Ectodermal cell (in vitro differentiated cells): ENCODE measurements at regions not wholly inside any gene's neighbourhood (a gene's known extent, or its start where the extent isn't known, plus 50 kb on each side); places are given as distances from the start of the nearest gene placed in this dataset.

Source experiments
- H3K27ac ChIP-seq: 2 replicates; pipeline ENCODE4 v1.7.0; 2013; ENCODE audit warnings: mild to moderate bottlenecking, low read depth, low read length; ENCODE audit not compliant: insufficient read depth, poor library complexity, severe bottlenecking
- H3K27me3 ChIP-seq: 2 replicates; pipeline ENCODE4 v1.7.0; 2013; ENCODE audit warnings: mild to moderate bottlenecking, low read length; ENCODE audit not compliant: insufficient read depth, control insufficient read depth, poor library complexity, severe bottlenecking
- H3K36me3 ChIP-seq: one replicate; pipeline ENCODE4 v1.7.0; 2013; ENCODE audit warnings: low read length; ENCODE audit not compliant: control insufficient read depth, insufficient read depth
- H3K4me1 ChIP-seq: one replicate; pipeline ENCODE4 v1.7.0; 2013; ENCODE audit warnings: low read length; ENCODE audit not compliant: control insufficient read depth, insufficient read depth
- H3K4me3 ChIP-seq: 2 replicates; pipeline ENCODE4 v1.7.0; 2013; ENCODE audit warnings: low read depth, low read length, control low read depth; ENCODE audit not compliant: insufficient read depth
- H3K9me3 ChIP-seq: 2 replicates; pipeline ENCODE4 v1.7.0; 2013; ENCODE audit warnings: mild to moderate bottlenecking, low read length, moderate library complexity; ENCODE audit not compliant: control insufficient read depth
- WGBS, 2 experiments: methylation state at CpG; one replicate each; pipeline ENCODE4 v1.1.7; 2013; ENCODE audit warnings: missing lambda C conversion rate in 2 of 2; 5-methylcytosine and 5-hydroxymethylcytosine counted together

DNA sequence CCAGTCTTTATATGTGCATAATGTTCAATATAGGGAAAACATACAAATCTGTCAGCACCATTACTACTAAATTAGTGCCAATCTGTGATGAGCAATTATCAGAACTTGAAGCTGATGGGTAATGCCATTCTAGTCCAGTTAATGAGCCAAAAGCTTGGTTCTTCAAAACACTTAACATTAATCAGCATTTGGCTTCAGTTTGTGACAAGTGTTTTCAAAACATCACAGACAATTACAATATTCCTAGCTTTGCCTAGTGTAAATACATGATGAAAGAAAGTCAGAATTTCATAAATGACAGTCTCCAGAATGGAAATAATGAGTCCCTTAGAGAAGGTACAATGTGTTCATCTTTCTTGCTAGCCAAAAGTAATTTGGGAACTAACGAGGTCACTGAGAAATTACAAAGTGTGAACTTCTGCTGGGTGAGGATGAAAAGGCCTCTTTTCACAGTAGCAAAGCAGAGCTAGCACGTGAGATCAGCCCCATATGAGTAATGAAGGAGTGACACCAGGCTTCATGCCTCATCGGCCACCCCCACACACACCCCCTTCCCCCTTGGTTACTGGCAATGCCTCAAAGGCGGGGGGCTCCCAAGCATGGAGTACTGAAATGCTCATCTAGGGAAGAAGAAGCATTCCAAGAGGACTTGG is 180.6 kb upstream of the EEA1 start:
- H3K27ac ChIP-seq = no peak overlapping the region

DNA sequence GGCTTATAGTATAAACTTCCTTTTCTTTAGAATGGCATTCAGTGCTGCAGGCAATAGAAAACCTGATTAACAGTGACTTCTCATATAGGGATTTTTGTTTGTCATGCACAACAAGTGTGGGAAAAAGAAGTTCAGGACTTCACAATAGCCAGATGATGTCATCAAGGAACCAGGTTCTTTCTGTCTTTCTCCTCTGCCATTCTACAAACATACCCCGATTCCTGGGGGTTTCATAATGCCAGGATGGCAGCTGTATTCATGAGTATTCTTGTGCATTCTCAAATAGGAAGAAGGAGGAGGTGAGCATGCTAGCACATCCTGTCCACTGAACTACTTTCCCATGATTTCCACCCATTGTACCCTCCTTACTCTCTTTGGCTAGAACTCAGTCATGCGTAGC is 182.7 kb upstream of the EEA1 start:
- Histone ChIP-seq H3K27ac (no peak overlapping the region), H3K4me3 (no peak overlapping the region)

More for the DNA sequence above, 180.6 kb upstream of the EEA1 start:
- Histone ChIP-seq H3K9me3 (no peaks in the 10 kb centered on the region), H3K27me3 (no peaks in the 10 kb centered on the region), H3K4me1 (no peaks in the 10 kb centered on the region), H3K36me3 (no peaks in the 10 kb centered on the region), H3K4me3 (no peak overlapping the region)
- 90 to 91% methylated on average over 4 of the region's 4 CpGs for WGBS, 2 experiments

GRCh38 chr12:93113317-93114006 is 184.4 kb upstream of the EEA1 start:
- Histone ChIP-seq H3K27me3 (no peaks in the 10 kb centered on the region), H3K4me3 (no peak overlapping the region), H3K36me3 (no peaks in the 10 kb centered on the region), H3K4me1 (no peaks in the 10 kb centered on the region), H3K9me3 (no peaks in the 10 kb centered on the region), H3K27ac (no peak overlapping the region)
- 88 to 94% methylated on average over 2 of the region's 2 CpGs for WGBS, 2 experiments

More for the DNA sequence above, 182.7 kb upstream of the EEA1 start:
- Histone ChIP-seq H3K36me3 (no peaks in the 10 kb centered on the region), H3K4me1 (no peaks in the 10 kb centered on the region), H3K9me3 (no peaks in the 10 kb centered on the region), H3K27me3 (no peaks in the 10 kb centered on the region)
- 90 to 94% methylated on average over 2 of the region's 2 CpGs for WGBS, 2 experiments

DNA sequence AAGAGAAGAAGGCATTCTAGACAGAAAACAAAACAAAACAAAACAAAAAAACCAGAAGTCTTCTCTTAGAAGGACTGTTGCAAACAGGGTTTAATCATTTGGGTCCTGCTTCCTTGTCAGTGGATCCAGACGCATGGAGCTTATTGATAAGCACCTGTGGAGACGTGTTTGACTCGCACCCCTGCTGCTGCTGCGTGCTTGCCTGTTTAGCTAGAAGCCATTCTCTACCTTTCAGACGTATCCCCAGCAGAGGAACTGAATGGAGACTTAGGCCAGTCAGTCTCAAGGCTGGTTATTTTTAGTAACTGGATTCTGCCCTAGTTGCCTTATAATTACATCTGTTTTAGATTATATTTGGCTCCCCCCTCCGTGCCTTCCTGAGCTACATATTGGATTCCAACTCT is 186.1 kb upstream of the EEA1 start:
- no peak overlapping the region for H3K27ac ChIP-seq
- H3K4me3 ChIP-seq = no peak overlapping the region
- H3K4me1 ChIP-seq = no peaks in the 10 kb centered on the region
- no peaks in the 10 kb centered on the region for H3K9me3 ChIP-seq
- 81 to 87% methylated on average over 6 of the region's 6 CpGs for WGBS, 2 experiments
- no peaks in the 10 kb centered on the region for H3K36me3 ChIP-seq
- no peaks in the 10 kb centered on the region for H3K27me3 ChIP-seq

DNA sequence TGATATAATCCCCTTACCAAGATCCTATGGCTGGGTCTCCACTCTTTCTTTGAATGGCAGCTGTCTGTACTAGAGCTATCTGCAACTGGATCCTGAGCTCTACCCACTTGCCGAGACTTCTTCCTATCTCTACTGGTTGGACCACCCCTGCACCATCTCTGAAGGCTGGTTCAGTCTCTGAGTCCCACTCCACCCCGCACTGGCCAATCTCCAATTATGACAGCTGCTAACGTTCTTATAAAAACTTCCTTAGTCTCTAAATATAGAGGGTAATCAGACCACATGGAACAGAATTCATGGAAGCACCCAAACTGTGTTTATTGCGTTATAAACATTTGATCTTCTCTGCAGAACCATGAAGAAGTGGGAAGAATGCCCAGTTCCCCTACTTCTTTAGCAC is 186.6 kb upstream of the EEA1 start:
- H3K27ac ChIP-seq = no peak overlapping the region
- peaks cover 2% of the 10 kb centered on the region for H3K4me1 ChIP-seq
- WGBS, 2 experiments = 92 to 97% methylated on average over 4 of the region's 4 CpGs
- no peak overlapping the region for H3K4me3 ChIP-seq
- no peaks in the 10 kb centered on the region for H3K27me3 ChIP-seq
- H3K36me3 ChIP-seq = no peaks in the 10 kb centered on the region
- no peaks in the 10 kb centered on the region for H3K9me3 ChIP-seq

GRCh38 chr12:93116632-93117031 is 187.5 kb upstream of the EEA1 start:
- H3K27me3 ChIP-seq = no peaks in the 10 kb centered on the region
- 96 to 99% methylated on average over 4 of the region's 4 CpGs for WGBS, 2 experiments
- peaks cover 2% of the 10 kb centered on the region for H3K4me1 ChIP-seq
- H3K36me3 ChIP-seq = no peaks in the 10 kb centered on the region
- no peak overlapping the region for H3K27ac ChIP-seq
- H3K9me3 ChIP-seq = no peaks in the 10 kb centered on the region
- no peak overlapping the region for H3K4me3 ChIP-seq

DNA sequence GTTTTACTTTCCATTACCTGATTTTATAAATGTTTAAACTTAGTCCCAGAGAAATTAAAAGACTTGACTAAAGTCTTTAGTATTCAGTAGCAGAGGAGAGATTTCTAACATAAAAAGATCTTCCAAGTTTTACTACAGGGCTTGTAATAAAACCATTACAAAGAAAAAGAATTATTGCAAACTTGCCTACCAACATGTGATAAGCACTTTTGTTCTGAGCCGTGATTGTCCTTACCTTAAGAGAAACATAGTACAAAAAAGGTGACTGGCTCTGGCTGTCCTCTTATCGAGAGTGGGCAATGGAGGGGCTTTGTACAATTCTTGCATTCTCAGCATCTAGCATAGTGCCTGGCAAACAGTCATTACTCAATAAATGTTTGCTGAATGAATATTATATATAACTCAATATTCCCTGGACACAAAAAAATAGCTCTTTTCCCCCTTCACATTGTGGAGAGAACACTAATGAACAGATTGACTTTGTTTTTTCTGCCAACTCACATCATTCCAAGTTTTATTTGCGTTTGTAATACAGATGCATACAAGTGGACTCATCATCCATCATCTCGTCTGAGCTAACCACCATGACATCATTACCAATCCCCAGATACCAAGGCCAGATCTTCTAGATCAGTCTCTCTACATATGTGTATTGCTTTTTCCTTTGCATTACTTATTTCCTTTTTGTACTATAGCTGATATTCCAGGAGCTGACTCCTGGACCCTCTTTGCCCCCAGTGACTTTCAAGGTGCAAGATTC is 192.8 kb upstream of the EEA1 start:
- no peaks in the 10 kb centered on the region for H3K36me3 ChIP-seq
- no peaks in the 10 kb centered on the region for H3K9me3 ChIP-seq
- H3K27me3 ChIP-seq = no peaks in the 10 kb centered on the region
- WGBS, 2 experiments = 94 to 98% methylated on average over 4 of the region's 4 CpGs
- H3K4me3 ChIP-seq = no peak overlapping the region
- peaks cover 2% of the 10 kb centered on the region for H3K4me1 ChIP-seq
- no peak overlapping the region for H3K27ac ChIP-seq

GRCh38 chr12:93122569-93123091 is 193.5 kb upstream of the EEA1 start:
- no peaks in the 10 kb centered on the region for H3K27me3 ChIP-seq
- H3K4me3 ChIP-seq = no peak overlapping the region
- H3K27ac ChIP-seq = no peak overlapping the region
- H3K9me3 ChIP-seq = no peaks in the 10 kb centered on the region
- peaks cover 2% of the 10 kb centered on the region for H3K4me1 ChIP-seq
- H3K36me3 ChIP-seq = no peaks in the 10 kb centered on the region
- 86 to 93% methylated on average over 5 of the region's 5 CpGs for WGBS, 2 experiments

GRCh38 chr12:93125126-93125525 is 196.0 kb upstream of the EEA1 start:
- no peak overlapping the region for H3K27ac ChIP-seq
- 88 to 100% methylated on average over 1 of the region's 1 CpG for WGBS, 2 experiments
- H3K27me3 ChIP-seq = no peaks in the 10 kb centered on the region
- no peaks in the 10 kb centered on the region for H3K9me3 ChIP-seq
- H3K4me1 ChIP-seq = peaks cover 2% of the 10 kb centered on the region
- H3K4me3 ChIP-seq = no peak overlapping the region
- no peaks in the 10 kb centered on the region for H3K36me3 ChIP-seq

GRCh38 chr12:93126069-93126474 is 197.0 kb upstream of the EEA1 start:
- H3K9me3 ChIP-seq = no peaks in the 10 kb centered on the region
- H3K4me1 ChIP-seq = no peaks in the 10 kb centered on the region
- WGBS, 2 experiments = 84 to 89% methylated on average over 2 of the region's 2 CpGs
- H3K36me3 ChIP-seq = no peaks in the 10 kb centered on the region
- no peak overlapping the region for H3K4me3 ChIP-seq
- H3K27me3 ChIP-seq = no peaks in the 10 kb centered on the region
- H3K27ac ChIP-seq = no peak overlapping the region
